ENCODE measurements at regions not wholly inside any gene's neighbourhood (a gene's known extent, or its start where the extent isn't known, plus 50 kb on each side); places are given as distances from the start of the nearest gene placed in this dataset.

- H3K36me3 ChIP-seq (ENCODE audit: control insufficient read depth, insufficient read depth, low read length), result no peaks in the 10 kb centered on the region
- no peaks in the 10 kb centered on the region for H3K9me1 ChIP-seq (ENCODE audit: insufficient read depth, low read length)
- H2AFZ ChIP-seq (replicated peaks; ENCODE audit: low read length, poor library complexity), result no peak overlapping the region
- no peak overlapping the region for H4K8ac ChIP-seq (ENCODE audit: low read depth in 2 of 2, low read length in 2 of 2)
- ChIA-PET POLR2A (ENCODE audit: unreplicated experiment) (no interaction called here), CTCF (no interaction called here)
- H3K14ac ChIP-seq (replicated peaks; ENCODE audit: low read depth, low read length), result no peak overlapping the region
- H3K9me3 ChIP-seq (ENCODE audit: control insufficient read depth, insufficient read depth, low read length), result no peaks in the 10 kb centered on the region
- intact Hi-C loops (cut with micrococcal nuclease), result no loop called here
- no peaks in the 10 kb centered on the region for H3K79me1 ChIP-seq (ENCODE audit: low read depth in 1 of 2, low read length in 2 of 2)
- H3K4ac ChIP-seq (ENCODE audit: low read depth, low read length), result no peak overlapping the region
- H2BK5ac ChIP-seq (ENCODE audit: low read depth, low read length, poor library complexity, severe bottlenecking), result no peak overlapping the region
- H3K56ac ChIP-seq (ENCODE audit: extremely low read depth, insufficient read depth, low read length), result no peak overlapping the region
- H2BK15ac ChIP-seq (ENCODE audit: low read depth, low read length), result no peak overlapping the region
- ATAC-seq (ENCODE audit: low read depth) (no peak), DNase-seq (no peak)
- no peak overlapping the region for H2BK20ac ChIP-seq (ENCODE audit: low read depth, low read length)
- no peak for TF ChIP-seq CHD1 (IDR thresholded peaks at IDR 0.05; ENCODE audit: low read depth, low read length)
- TF ChIP-seq RFX5 (IDR thresholded peaks at IDR 0.05; ENCODE audit: low read depth, low read length), result no peak
- TF ChIP-seq FOS (IDR thresholded peaks at IDR 0.05; ENCODE audit: low read depth, low read length), result no peak
- TF ChIP-seq NFE2L2 (IDR thresholded peaks at IDR 0.05; ENCODE audit: low read depth, low read length), result no peak
- TF ChIP-seq USF2 (IDR thresholded peaks at IDR 0.05; ENCODE audit: low read depth, low read length), result no peak
- no peak for TF ChIP-seq POLR2A (IDR thresholded peaks at IDR 0.05; ENCODE audit: low read depth, low read length)
- no peak for TF ChIP-seq ELK1 (IDR thresholded peaks at IDR 0.05; ENCODE audit: borderline replicate concordance, low read depth, low read length)
- no peak for TF ChIP-seq RCOR1 (IDR thresholded peaks at IDR 0.05; ENCODE audit: insufficient replicate concordance, low read length)
- no peak for TF ChIP-seq BHLHE40 (IDR thresholded peaks at IDR 0.05; ENCODE audit: low read depth, low read length)
- no peak for TF ChIP-seq MXI1 (IDR thresholded peaks at IDR 0.05; ENCODE audit: borderline replicate concordance, low read depth, low read length)
- TF ChIP-seq MAFK (IDR thresholded peaks at IDR 0.05; ENCODE audit: low read depth, low read length), result no peak
- TF ChIP-seq CTCF (conservative IDR thresholded peaks at IDR 0.05; ENCODE audit: low read depth, low read length), result no peak
- TF ChIP-seq SMC3 (IDR thresholded peaks at IDR 0.05; ENCODE audit: low read depth, low read length), result no peak
- no peak for TF ChIP-seq CEBPB (IDR thresholded peaks at IDR 0.05; ENCODE audit: low read depth, low read length)
- TF ChIP-seq RAD21 (IDR thresholded peaks at IDR 0.05; ENCODE audit: low read length), result no peak
- no peak for TF ChIP-seq MAZ (IDR thresholded peaks at IDR 0.05; ENCODE audit: borderline replicate concordance, low read depth, low read length)
- no peak overlapping the region for H2AK9ac ChIP-seq (replicated peaks; ENCODE audit: low read depth, low read length, poor library complexity)
- no peak overlapping the region for H4K91ac ChIP-seq (ENCODE audit: insufficient read depth, low read depth, low read length)
- no peak overlapping the region for H3K4me2 ChIP-seq (ENCODE audit: low read depth, low read length)
- H4K20me1 ChIP-seq (ENCODE audit: insufficient read depth, low read length), result no peaks in the 10 kb centered on the region
- no peak overlapping the region for H3K4me3 ChIP-seq (ENCODE audit: insufficient read depth, low read depth, low read length)
- no peak overlapping the region for H3K9ac ChIP-seq (ENCODE audit: low read depth, low read length)
- no peak overlapping the region for H4K5ac ChIP-seq (ENCODE audit: low read depth, low read length)
- H3K27me3 ChIP-seq (ENCODE audit: control insufficient read depth, insufficient read depth, low read length), result no peaks in the 10 kb centered on the region
- no peak overlapping the region for H3K23ac ChIP-seq (ENCODE audit: low read depth, low read length)
- no peak overlapping the region for H3K18ac ChIP-seq (ENCODE audit: low read depth, low read length)
- H2BK120ac ChIP-seq (ENCODE audit: low read depth, low read length), result no peak overlapping the region
- BruUV-seq (replicated peaks), result no TSS peak
- H2AK5ac ChIP-seq (ENCODE audit: low read depth, low read length), result no peak overlapping the region
- no peak overlapping the region for H3K27ac ChIP-seq (ENCODE audit: insufficient read depth, low read length)
- H3K4me1 ChIP-seq (ENCODE audit: control insufficient read depth, insufficient read depth, low read length), result no peaks in the 10 kb centered on the region
- dilution Hi-C loops (cut with HindIII; ENCODE audit: low sequenced_read_pairs, unreplicated experiment), result no loop called here
- in situ Hi-C loops (cut with MboI; ENCODE audit: low sequenced_read_pairs), result no loop called here
Measured at GRCh38 chr5:119860463-119860862, 231.1 kb downstream of the FAM170A start.
